IMR-90 (cell line): ENCODE measurements at regions not wholly inside any gene's neighbourhood (a gene's known extent, or its start where the extent isn't known, plus 50 kb on each side); places are given as distances from the start of the nearest gene placed in this dataset.

Source experiments
- ATAC-seq: fragments of 200-7000 bp; cut with Tn5 transposase; 2 replicates; pipeline ENCODE4 v1.9.1; 2020; ENCODE audit warnings: low read depth, mild to moderate bottlenecking, moderate library complexity
- BruUV-seq: library from RNA; stranded (reverse); fragments of 400-500 nt; replicated peaks from 2 replicates; lab custom pipeline; 2021; lab: Mats Ljungman, UMichigan
- CTCF ChIA-PET: fragments of 300-600 bp; formaldehyde crosslinking; extraction: SDS; loops from one replicate; lab custom pipeline; 2021; ENCODE audit warnings: antibody characterized with exemption; lab: Yijun Ruan, JAX
- POLR2A ChIA-PET: fragments of 300-600 bp; sonication (Branson Sonifier 250); formaldehyde crosslinking; loops from one replicate; lab custom pipeline; 2022; ENCODE audit warnings: antibody characterized with exemption; ENCODE audit not compliant: unreplicated experiment; lab: Charles Lee
- DNase-seq: peaks from one replicate; pipeline ENCODE4 v3.0.0; 2013
- H2AFZ ChIP-seq: replicated peaks from 2 replicates; pipeline ENCODE3; 2013; ENCODE audit warnings: low read length, mild to moderate bottlenecking; ENCODE audit not compliant: poor library complexity
- H2AK5ac ChIP-seq: 2 replicates; pipeline ENCODE4 v1.6.1; 2013; ENCODE audit warnings: low read depth, low read length, inconsistent platforms
- H2AK9ac ChIP-seq: replicated peaks from 2 replicates; pipeline ENCODE3; 2013; ENCODE audit warnings: mild to moderate bottlenecking, low read depth, low read length, moderate library complexity; ENCODE audit not compliant: poor library complexity
- H2BK120ac ChIP-seq: 2 replicates; pipeline ENCODE4 v1.6.1; 2013; ENCODE audit warnings: low read depth, low read length, inconsistent platforms
- H2BK15ac ChIP-seq: 3 replicates; pipeline ENCODE4 v1.6.1; 2013; ENCODE audit warnings: low read depth, low read length, inconsistent platforms
- H2BK20ac ChIP-seq: 2 replicates; pipeline ENCODE4 v1.6.1; 2013; ENCODE audit warnings: low read depth, mild to moderate bottlenecking, inconsistent platforms, low read length, moderate library complexity
- H2BK5ac ChIP-seq: 2 replicates; pipeline ENCODE4 v1.6.1; 2013; ENCODE audit warnings: mild to moderate bottlenecking, low read depth, low read length, inconsistent platforms; ENCODE audit not compliant: poor library complexity, severe bottlenecking
- H3K14ac ChIP-seq: replicated peaks from 2 replicates; pipeline ENCODE4 v1.6.1; 2013; ENCODE audit warnings: low read depth, low read length, inconsistent platforms
- H3K18ac ChIP-seq: 2 replicates; pipeline ENCODE4 v1.6.1; 2013; ENCODE audit warnings: low read depth, low read length, control low read depth
- H3K23ac ChIP-seq: 2 replicates; pipeline ENCODE4 v1.6.1; 2013; ENCODE audit warnings: low read depth, low read length, inconsistent platforms
- H3K27ac ChIP-seq: 2 replicates; pipeline ENCODE4 v1.5.1; 2013; ENCODE audit warnings: mild to moderate bottlenecking, control low read depth, low read length; ENCODE audit not compliant: insufficient read depth
- H3K27me3 ChIP-seq: 2 replicates; pipeline ENCODE4 v1.6.1; 2013; ENCODE audit warnings: low read length; ENCODE audit not compliant: control insufficient read depth, insufficient read depth
- H3K36me3 ChIP-seq: 2 replicates; pipeline ENCODE4 v1.6.1; 2013; ENCODE audit warnings: low read length, mixed read lengths; ENCODE audit not compliant: control insufficient read depth, insufficient read depth
- H3K4ac ChIP-seq: 2 replicates; pipeline ENCODE4 v1.6.1; 2013; ENCODE audit warnings: low read depth, low read length, inconsistent platforms
- H3K4me1 ChIP-seq: 2 replicates; pipeline ENCODE4 v1.6.1; 2013; ENCODE audit warnings: low read length, mixed read lengths; ENCODE audit not compliant: control insufficient read depth, insufficient read depth
- H3K4me2 ChIP-seq: 2 replicates; pipeline ENCODE4 v1.6.1; 2013; ENCODE audit warnings: low read depth, mild to moderate bottlenecking, control low read depth, low read length, moderate library complexity
- H3K4me3 ChIP-seq: 2 replicates; pipeline ENCODE4 v1.5.1; 2013; ENCODE audit warnings: low read depth, mild to moderate bottlenecking, control low read depth, low read length, moderate library complexity; ENCODE audit not compliant: insufficient read depth
- H3K56ac ChIP-seq: 2 replicates; pipeline ENCODE4 v1.6.1; 2013; ENCODE audit warnings: low read length, inconsistent platforms; ENCODE audit not compliant: insufficient read depth; ENCODE audit errors: extremely low read depth
- H3K79me1 ChIP-seq, 2 experiments: 2 replicates each; pipeline ENCODE4 v1.6.1; 2013; ENCODE audit warnings: low read length in 2 of 2, inconsistent platforms in 1 of 2, low read depth in 1 of 2
- H3K9ac ChIP-seq: 2 replicates; pipeline ENCODE4 v1.6.1; 2013; ENCODE audit warnings: low read depth, low read length, control low read depth
- H3K9me1 ChIP-seq: 2 replicates; pipeline ENCODE4 v1.6.1; 2013; ENCODE audit warnings: low read length, inconsistent platforms; ENCODE audit not compliant: insufficient read depth
- H3K9me3 ChIP-seq: 2 replicates; pipeline ENCODE4 v1.6.1; 2013; ENCODE audit warnings: low read length; ENCODE audit not compliant: control insufficient read depth, insufficient read depth
- H4K20me1 ChIP-seq: 2 replicates; pipeline ENCODE4 v1.6.1; 2013; ENCODE audit warnings: low read length, inconsistent platforms; ENCODE audit not compliant: insufficient read depth
- H4K5ac ChIP-seq: 2 replicates; pipeline ENCODE4 v1.6.1; 2013; ENCODE audit warnings: mild to moderate bottlenecking, low read depth, low read length, control low read depth
- H4K8ac ChIP-seq, 2 experiments: 2 replicates each; pipeline ENCODE4 v1.6.1; 2013; ENCODE audit warnings: low read depth in 2 of 2, low read length in 2 of 2, control low read depth in 1 of 2, inconsistent platforms in 1 of 2
- H4K91ac ChIP-seq: 2 replicates; pipeline ENCODE4 v1.6.1; 2013; ENCODE audit warnings: low read depth, low read length, inconsistent platforms; ENCODE audit not compliant: insufficient read depth
- BHLHE40 ChIP-seq: fragments of 150-350 bp; IDR thresholded peaks from 2 replicates; pipeline ENCODE4 v1.6.1; 2016; ENCODE audit warnings: mild to moderate bottlenecking, low read depth, low read length
- CEBPB ChIP-seq: IDR thresholded peaks from 2 replicates; pipeline ENCODE4 v1.6.1; 2012; ENCODE audit warnings: low read depth, low read length, improper control_type of control experiment
- CHD1 ChIP-seq: IDR thresholded peaks from 2 replicates; pipeline ENCODE4 v1.6.1; 2012; ENCODE audit warnings: low read depth, low read length, improper control_type of control experiment
- FOS ChIP-seq: fragments of 150-350 bp; IDR thresholded peaks from 2 replicates; pipeline ENCODE4 v1.6.1; 2016; ENCODE audit warnings: low read depth, low read length
- MAFK ChIP-seq: IDR thresholded peaks from 2 replicates; pipeline ENCODE4 v1.6.1; 2012; ENCODE audit warnings: low read depth, low read length, improper control_type of control experiment
- MAZ ChIP-seq: IDR thresholded peaks from 2 replicates; pipeline ENCODE4 v1.6.1; 2012; ENCODE audit warnings: low read depth, mild to moderate bottlenecking, low read length, improper control_type of control experiment, moderate library complexity, borderline replicate concordance
- MXI1 ChIP-seq: IDR thresholded peaks from 2 replicates; pipeline ENCODE4 v1.6.1; 2012; ENCODE audit warnings: low read depth, mild to moderate bottlenecking, low read length, moderate library complexity, borderline replicate concordance
- NFE2L2 ChIP-seq: fragments of 150-350 bp; IDR thresholded peaks from 2 replicates; pipeline ENCODE4 v1.6.1; 2016; ENCODE audit warnings: low read depth, mild to moderate bottlenecking, low read length
- POLR2A ChIP-seq: IDR thresholded peaks from 2 replicates; pipeline ENCODE4 v1.6.1; 2012; ENCODE audit warnings: mild to moderate bottlenecking, low read depth, low read length
- RAD21 ChIP-seq: IDR thresholded peaks from 2 replicates; pipeline ENCODE4 v1.6.1; 2012; ENCODE audit warnings: low read length, improper control_type of control experiment
- RCOR1 ChIP-seq: IDR thresholded peaks from 2 replicates; pipeline ENCODE4 v1.6.1; 2012; ENCODE audit warnings: mild to moderate bottlenecking, low read length, improper control_type of control experiment; ENCODE audit not compliant: insufficient replicate concordance
- RFX5 ChIP-seq: IDR thresholded peaks from 2 replicates; pipeline ENCODE4 v1.8.0; 2012; ENCODE audit warnings: low read depth, mild to moderate bottlenecking, low read length, moderate library complexity
- SMC3 ChIP-seq: fragments of 150-350 bp; IDR thresholded peaks from 2 replicates; pipeline ENCODE4 v1.6.1; 2016; ENCODE audit warnings: low read depth, mild to moderate bottlenecking, antibody characterized with exemption, low read length, moderate library complexity
- WGBS, 2 experiments: methylation state at CpG; one replicate each; pipeline versions ENCODE4 v1.1.5 to v1.1.7; 2013; ENCODE audit warnings: missing lambda C conversion rate in 2 of 2; ENCODE audit not compliant: insufficient read length in 1 of 2; ENCODE audit errors: extremely low coverage in 2 of 2; 5-methylcytosine and 5-hydroxymethylcytosine counted together
- dilution Hi-C: fragments of 300-500 bp; cut with HindIII; formaldehyde crosslinking; loops from one replicate; pipeline ENCODE4 v1.14.3; 2018; ENCODE audit warnings: low sequenced_read_pairs; ENCODE audit not compliant: unreplicated experiment
- in situ Hi-C: fragments of 300-500 bp; cut with MboI; formaldehyde crosslinking; loops from 3 replicates; pipeline ENCODE4 v1.14.3; 2019; ENCODE audit warnings: low sequenced_read_pairs, inconsistent platforms, mixed read lengths
- intact Hi-C: fragments of 100-400 bp; cut with micrococcal nuclease; formaldehyde crosslinking; loops from 2 replicates; pipeline ENCODE4 v1.10.0; 2022
- TF ChIP-seq, protein P1 (sequence below): conservative IDR thresholded peaks from 2 replicates; pipeline ENCODE4 v1.5.1; 2012; ENCODE audit warnings: mild to moderate bottlenecking, low read depth, low read length, improper control_type of control experiment
- TF ChIP-seq, protein P2 (sequence below): fragments of 150-350 bp; IDR thresholded peaks from 2 replicates; pipeline ENCODE4 v1.6.1; 2017; ENCODE audit warnings: mild to moderate bottlenecking, antibody characterized with exemption, low read length, low read depth
- TF ChIP-seq, protein P3 (sequence below): fragments of 150-350 bp; IDR thresholded peaks from 2 replicates; pipeline ENCODE4 v1.6.1; 2016; ENCODE audit warnings: low read depth, mild to moderate bottlenecking, low read length, moderate library complexity, borderline replicate concordance

GRCh38 chr4:175961604-175962003 lies 104.0 kb upstream of the WDR17 start:
- H3K36me3 ChIP-seq: no peaks in the 10 kb centered on the region
- no peak overlapping the region for H3K9ac ChIP-seq
- no peaks in the 10 kb centered on the region for H3K4me1 ChIP-seq
- intact Hi-C loops (no loop called here), in situ Hi-C loops (no loop called here), dilution Hi-C loops (no loop called here)
- no peak overlapping the region for H2AFZ ChIP-seq
- H3K79me1 ChIP-seq: no peaks in the 10 kb centered on the region
- H4K20me1 ChIP-seq: no peaks in the 10 kb centered on the region
- BruUV-seq: no TSS peak
- H2BK15ac ChIP-seq: no peak overlapping the region
- H4K5ac ChIP-seq: no peak overlapping the region
- H2BK20ac ChIP-seq: no peak overlapping the region
- H3K56ac ChIP-seq: no peak overlapping the region
- no peak overlapping the region for H3K27ac ChIP-seq
- no peak overlapping the region for H2BK5ac ChIP-seq
- no peak overlapping the region for H3K4me2 ChIP-seq
- POLR2A ChIA-PET: no interaction called here
- no peak overlapping the region for H4K8ac ChIP-seq
- no CpG with 5 or more reads among the region's 4 CpGs for WGBS, 2 experiments
- no peaks in the 10 kb centered on the region; the same call in 1 of the 2 replicates for H3K27me3 ChIP-seq
- no peak overlapping the region for H4K91ac ChIP-seq
- no peak overlapping the region for H3K4me3 ChIP-seq
- DNase-seq (no peak), ATAC-seq (no peak)
- H3K9me3 ChIP-seq: no peaks in the 10 kb centered on the region
- H2BK120ac ChIP-seq: no peak overlapping the region
- CTCF ChIA-PET: no interaction called here
- H2AK9ac ChIP-seq: no peak overlapping the region
- H3K9me1 ChIP-seq: no peaks in the 10 kb centered on the region
- no peak overlapping the region for H3K14ac ChIP-seq
- TF ChIP-seq RFX5 (no peak), MAZ (no peak), MAFK (no peak), RAD21 (no peak), NFE2L2 (no peak), POLR2A (no peak), MXI1 (no peak), RCOR1 (no peak), SMC3 (no peak), BHLHE40 (no peak), CHD1 (no peak), CEBPB (no peak), FOS (no peak)
- TF ChIP-seq, protein P1, sequence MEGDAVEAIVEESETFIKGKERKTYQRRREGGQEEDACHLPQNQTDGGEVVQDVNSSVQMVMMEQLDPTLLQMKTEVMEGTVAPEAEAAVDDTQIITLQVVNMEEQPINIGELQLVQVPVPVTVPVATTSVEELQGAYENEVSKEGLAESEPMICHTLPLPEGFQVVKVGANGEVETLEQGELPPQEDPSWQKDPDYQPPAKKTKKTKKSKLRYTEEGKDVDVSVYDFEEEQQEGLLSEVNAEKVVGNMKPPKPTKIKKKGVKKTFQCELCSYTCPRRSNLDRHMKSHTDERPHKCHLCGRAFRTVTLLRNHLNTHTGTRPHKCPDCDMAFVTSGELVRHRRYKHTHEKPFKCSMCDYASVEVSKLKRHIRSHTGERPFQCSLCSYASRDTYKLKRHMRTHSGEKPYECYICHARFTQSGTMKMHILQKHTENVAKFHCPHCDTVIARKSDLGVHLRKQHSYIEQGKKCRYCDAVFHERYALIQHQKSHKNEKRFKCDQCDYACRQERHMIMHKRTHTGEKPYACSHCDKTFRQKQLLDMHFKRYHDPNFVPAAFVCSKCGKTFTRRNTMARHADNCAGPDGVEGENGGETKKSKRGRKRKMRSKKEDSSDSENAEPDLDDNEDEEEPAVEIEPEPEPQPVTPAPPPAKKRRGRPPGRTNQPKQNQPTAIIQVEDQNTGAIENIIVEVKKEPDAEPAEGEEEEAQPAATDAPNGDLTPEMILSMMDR: no peak
- TF ChIP-seq, protein P2, sequence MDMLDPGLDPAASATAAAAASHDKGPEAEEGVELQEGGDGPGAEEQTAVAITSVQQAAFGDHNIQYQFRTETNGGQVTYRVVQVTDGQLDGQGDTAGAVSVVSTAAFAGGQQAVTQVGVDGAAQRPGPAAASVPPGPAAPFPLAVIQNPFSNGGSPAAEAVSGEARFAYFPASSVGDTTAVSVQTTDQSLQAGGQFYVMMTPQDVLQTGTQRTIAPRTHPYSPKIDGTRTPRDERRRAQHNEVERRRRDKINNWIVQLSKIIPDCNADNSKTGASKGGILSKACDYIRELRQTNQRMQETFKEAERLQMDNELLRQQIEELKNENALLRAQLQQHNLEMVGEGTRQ: no peak
- TF ChIP-seq, protein P3, sequence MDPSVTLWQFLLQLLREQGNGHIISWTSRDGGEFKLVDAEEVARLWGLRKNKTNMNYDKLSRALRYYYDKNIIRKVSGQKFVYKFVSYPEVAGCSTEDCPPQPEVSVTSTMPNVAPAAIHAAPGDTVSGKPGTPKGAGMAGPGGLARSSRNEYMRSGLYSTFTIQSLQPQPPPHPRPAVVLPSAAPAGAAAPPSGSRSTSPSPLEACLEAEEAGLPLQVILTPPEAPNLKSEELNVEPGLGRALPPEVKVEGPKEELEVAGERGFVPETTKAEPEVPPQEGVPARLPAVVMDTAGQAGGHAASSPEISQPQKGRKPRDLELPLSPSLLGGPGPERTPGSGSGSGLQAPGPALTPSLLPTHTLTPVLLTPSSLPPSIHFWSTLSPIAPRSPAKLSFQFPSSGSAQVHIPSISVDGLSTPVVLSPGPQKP: no peak
- H2AK5ac ChIP-seq: no peak overlapping the region
- H3K18ac ChIP-seq: no peak overlapping the region
- no peak overlapping the region for H3K23ac ChIP-seq
- H3K4ac ChIP-seq: no peak overlapping the region
